MM.1S (cell line): ENCODE measurements at regions not wholly inside any gene's neighbourhood (a gene's known extent, or its start where the extent isn't known, plus 50 kb on each side); places are given as distances from the start of the nearest gene placed in this dataset.
"Not testable (repeated sequence)": the region's sequence is repeated elsewhere in the genome, so short reads cannot be mapped to it uniquely, and the experiment has no call there.

ENCODE experiments used
- DNase-seq: peaks from one replicate; pipeline ENCODE4 v3.0.0-alpha.2; 2015
- H2AFZ ChIP-seq: fragments of 300-600 bp; sonication (generic); 2 replicates; pipeline ENCODE4 v1.6.0; 2016; ENCODE audit warnings: antibody characterized with exemption, low read length
- H3F3A ChIP-seq: fragments of 300-600 bp; sonication (generic); 2 replicates; pipeline ENCODE4 v1.6.1; 2016; ENCODE audit warnings: mild to moderate bottlenecking, antibody characterized with exemption, low read length, moderate library complexity, mixed read lengths; ENCODE audit not compliant: insufficient read depth
- H3K27ac ChIP-seq: fragments of 300-600 bp; sonication (generic); 2 replicates; pipeline ENCODE4 v1.5.1; 2016; ENCODE audit warnings: mild to moderate bottlenecking, low read length
- H3K27me3 ChIP-seq: fragments of 300-600 bp; sonication (generic); replicated peaks from 2 replicates; pipeline ENCODE4 v1.6.0; 2016; ENCODE audit warnings: low read length; ENCODE audit not compliant: insufficient read depth
- H3K36me3 ChIP-seq: fragments of 300-600 bp; sonication (generic); replicated peaks from 2 replicates; pipeline ENCODE4 v1.6.1; 2016; ENCODE audit warnings: mild to moderate bottlenecking, low read length, mixed read lengths; ENCODE audit not compliant: insufficient read depth
- H3K4me1 ChIP-seq: fragments of 300-600 bp; sonication (generic); 2 replicates; pipeline ENCODE4 v1.6.1; 2016; ENCODE audit warnings: low read length, mixed read lengths
- H3K4me2 ChIP-seq: fragments of 300-600 bp; sonication (generic); 2 replicates; pipeline ENCODE4 v1.6.0; 2016; ENCODE audit warnings: low read depth, low read length
- H3K4me3 ChIP-seq: fragments of 300-600 bp; sonication (generic); 2 replicates; pipeline ENCODE4 v1.5.1; 2016; ENCODE audit warnings: low read length, mixed read lengths
- H3K79me2 ChIP-seq: fragments of 300-600 bp; sonication (generic); 2 replicates; pipeline ENCODE4 v1.6.1; 2016; ENCODE audit warnings: mixed run types, low read length, mixed read lengths
- H3K9ac ChIP-seq: fragments of 300-600 bp; sonication (generic); 2 replicates; pipeline ENCODE4 v1.6.1; 2016; ENCODE audit warnings: low read length, mixed read lengths
- H3K9me2 ChIP-seq: fragments of 300-600 bp; sonication (generic); replicated peaks from 2 replicates; pipeline ENCODE4 v1.6.1; 2016; ENCODE audit warnings: mild to moderate bottlenecking, low read length, mixed read lengths; ENCODE audit not compliant: insufficient read depth
- H3K9me3 ChIP-seq: fragments of 300-600 bp; sonication (generic); replicated peaks from 2 replicates; pipeline ENCODE4 v1.6.1; 2016; ENCODE audit warnings: mild to moderate bottlenecking, low read length, mixed read lengths; ENCODE audit not compliant: insufficient read depth
- H4K20me1 ChIP-seq: fragments of 300-600 bp; sonication (generic); 2 replicates; pipeline ENCODE4 v1.6.1; 2016; ENCODE audit warnings: mild to moderate bottlenecking, low read length, moderate library complexity, mixed read lengths; ENCODE audit not compliant: insufficient read depth
- CTCF ChIP-seq: fragments of 300-600 bp; sonication (generic); IDR thresholded peaks from 2 replicates; pipeline ENCODE4 v1.5.1; 2016; ENCODE audit warnings: antibody characterized with exemption, low read length, mixed read lengths
- EZH2 ChIP-seq: fragments of 300-600 bp; sonication (generic); optimal IDR thresholded peaks from 2 replicates; pipeline ENCODE3; 2017; ENCODE audit warnings: low read depth, mild to moderate bottlenecking, antibody characterized with exemption, low read length, mixed read lengths
- EZH2phosphoT487 ChIP-seq: fragments of 300-600 bp; sonication (generic); IDR thresholded peaks from 2 replicates; pipeline ENCODE4 v1.6.1; 2018; ENCODE audit warnings: antibody characterized with exemption, low read length

GRCh38 chr4:161280929-161281328 is 882.9 kb downstream of the FSTL5 start:
- no peaks in the 10 kb centered on the region for H3K36me3 ChIP-seq
- H3K27ac ChIP-seq = no peak overlapping the region
- no peaks in the 10 kb centered on the region for H3K9me2 ChIP-seq
- H3F3A ChIP-seq = no peaks in the 10 kb centered on the region
- no peak overlapping the region for H3K4me2 ChIP-seq
- no peaks in the 10 kb centered on the region for H3K4me1 ChIP-seq
- no peak overlapping the region for H3K4me3 ChIP-seq
- TF ChIP-seq CTCF (no peak), EZH2 (no peak), EZH2phosphoT487 (no peak)
- no peak for DNase-seq
- no peaks in the 10 kb centered on the region for H3K79me2 ChIP-seq
- no peak overlapping the region for H2AFZ ChIP-seq
- no peak overlapping the region for H3K9ac ChIP-seq
- no peaks in the 10 kb centered on the region for H3K9me3 ChIP-seq
- no peaks in the 10 kb centered on the region for H4K20me1 ChIP-seq
- no peaks in the 10 kb centered on the region for H3K27me3 ChIP-seq

GRCh38 chr4:161279095-161279494 is 884.7 kb downstream of the FSTL5 start:
- DNase-seq = no peak
- Histone ChIP-seq H3K4me3 (no peak overlapping the region), H3K27ac (no peak overlapping the region), H3K27me3 (no peaks in the 10 kb centered on the region), H3K9me2 (no peaks in the 10 kb centered on the region), H2AFZ (no peak overlapping the region), H3F3A (no peaks in the 10 kb centered on the region), H3K9me3 (no peaks in the 10 kb centered on the region), H4K20me1 (no peaks in the 10 kb centered on the region), H3K9ac (no peak overlapping the region), H3K79me2 (no peaks in the 10 kb centered on the region), H3K4me1 (no peaks in the 10 kb centered on the region), H3K36me3 (no peaks in the 10 kb centered on the region), H3K4me2 (no peak overlapping the region)
- TF ChIP-seq EZH2 = no peak
- no peak for TF ChIP-seq EZH2phosphoT487
- TF ChIP-seq CTCF = no peak

- H3K79me2 ChIP-seq, H3K4me3 ChIP-seq, H3K27me3 ChIP-seq, H3K9me2 ChIP-seq, H3K9me3 ChIP-seq, H3K36me3 ChIP-seq, H4K20me1 ChIP-seq, H3K4me2 ChIP-seq, DNase-seq, H3F3A ChIP-seq, H3K27ac ChIP-seq, H2AFZ ChIP-seq, H3K9ac ChIP-seq: not testable (repeated sequence)
- peaks cover 13% of the 10 kb centered on the region for H3K4me1 ChIP-seq
Measured at GRCh38 chr4:161277150-161277787, 886.5 kb downstream of the FSTL5 start.

- Histone ChIP-seq H3K9me3 (no peaks in the 10 kb centered on the region), H3K9ac (no peak overlapping the region), H3K79me2 (no peaks in the 10 kb centered on the region), H3K9me2 (no peaks in the 10 kb centered on the region), H4K20me1 (no peaks in the 10 kb centered on the region), H3K4me2 (no peak overlapping the region), H2AFZ (no peak overlapping the region), H3K36me3 (no peaks in the 10 kb centered on the region), H3F3A (no peaks in the 10 kb centered on the region), H3K4me3 (no peak overlapping the region), H3K27me3 (no peaks in the 10 kb centered on the region), H3K27ac (no peak overlapping the region), H3K4me1 (peaks cover 19% of the 10 kb centered on the region)
- no peak for DNase-seq
- no peak for TF ChIP-seq EZH2
- no peak for TF ChIP-seq CTCF
- no peak for TF ChIP-seq EZH2phosphoT487
Measured at GRCh38 chr4:161273607-161274006, 890.2 kb downstream of the FSTL5 start.
